Type B pancreatic cell (in vitro differentiated cells): ENCODE measurements at regions not wholly inside any gene's neighbourhood (a gene's known extent, or its start where the extent isn't known, plus 50 kb on each side); places are given as distances from the start of the nearest gene placed in this dataset.

Experiments used
- DNase-seq: peaks from one replicate; pipeline ENCODE4 v3.0.0; 2021; ENCODE audit warnings: mixed read lengths; ENCODE audit not compliant: unreplicated experiment; ENCODE audit errors: extremely low spot score
- H3K27ac Mint-ChIP-seq: 2 replicates; pipeline ENCODE4 v1.8.0; 2021; ENCODE audit warnings: mild to moderate bottlenecking, mixed read lengths
- H3K27me3 Mint-ChIP-seq: 2 replicates; pipeline ENCODE4 v1.8.0; 2021; ENCODE audit warnings: mixed read lengths
- H3K36me3 Mint-ChIP-seq: 2 replicates; pipeline ENCODE4 v1.8.0; 2021; ENCODE audit warnings: mixed read lengths
- H3K4me1 Mint-ChIP-seq: one replicate; pipeline ENCODE4 v1.8.0; 2021; ENCODE audit warnings: mixed read lengths; ENCODE audit not compliant: unreplicated experiment
- H3K4me3 Mint-ChIP-seq: 2 replicates; pipeline ENCODE4 v1.8.0; 2021; ENCODE audit warnings: mild to moderate bottlenecking, mixed read lengths
- H3K9me3 Mint-ChIP-seq: 2 replicates; pipeline ENCODE4 v1.8.0; 2021; ENCODE audit warnings: mixed read lengths
- TF ChIP-seq, protein P1 (sequence below): fragments of 200-600 bp; sonication (generic); conservative IDR thresholded peaks from 2 replicates; pipeline ENCODE4 v1.5.0; 2021; ENCODE audit warnings: antibody characterized with exemption, mild to moderate bottlenecking

DNA sequence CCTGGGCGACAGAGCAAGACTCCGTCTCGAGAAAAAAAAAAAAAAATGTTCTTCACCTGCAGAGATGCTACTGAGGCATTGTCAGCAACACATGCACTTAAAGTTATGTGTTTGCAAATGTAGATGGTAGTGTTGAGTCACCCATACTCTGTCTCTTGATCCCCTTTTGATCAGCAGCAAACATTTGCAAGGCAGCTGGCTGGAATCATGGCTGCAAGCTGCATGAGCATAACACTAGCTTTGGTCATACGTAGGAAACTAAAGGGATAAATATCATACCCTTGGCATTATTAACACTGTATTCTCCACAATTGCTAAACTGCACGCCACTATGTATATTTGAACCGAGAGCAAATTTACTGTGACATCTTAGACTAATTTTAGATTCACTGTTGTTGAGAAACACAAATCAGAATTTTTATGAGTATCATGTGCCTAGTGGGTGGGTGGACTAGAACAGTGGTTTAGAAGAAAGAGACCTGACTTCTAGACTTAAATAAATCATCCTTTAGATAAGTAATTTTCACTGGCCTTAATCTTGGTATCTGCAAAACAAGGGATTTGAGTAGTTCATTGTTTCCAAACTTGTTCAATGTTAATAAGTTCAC is 229.3 kb upstream of the MEOX2 start:
- no peaks in the 10 kb centered on the region for H3K4me1 Mint-ChIP-seq
- no peaks in the 10 kb centered on the region for H3K36me3 Mint-ChIP-seq
- H3K27ac Mint-ChIP-seq = no peak overlapping the region
- TF ChIP-seq, protein P1, sequence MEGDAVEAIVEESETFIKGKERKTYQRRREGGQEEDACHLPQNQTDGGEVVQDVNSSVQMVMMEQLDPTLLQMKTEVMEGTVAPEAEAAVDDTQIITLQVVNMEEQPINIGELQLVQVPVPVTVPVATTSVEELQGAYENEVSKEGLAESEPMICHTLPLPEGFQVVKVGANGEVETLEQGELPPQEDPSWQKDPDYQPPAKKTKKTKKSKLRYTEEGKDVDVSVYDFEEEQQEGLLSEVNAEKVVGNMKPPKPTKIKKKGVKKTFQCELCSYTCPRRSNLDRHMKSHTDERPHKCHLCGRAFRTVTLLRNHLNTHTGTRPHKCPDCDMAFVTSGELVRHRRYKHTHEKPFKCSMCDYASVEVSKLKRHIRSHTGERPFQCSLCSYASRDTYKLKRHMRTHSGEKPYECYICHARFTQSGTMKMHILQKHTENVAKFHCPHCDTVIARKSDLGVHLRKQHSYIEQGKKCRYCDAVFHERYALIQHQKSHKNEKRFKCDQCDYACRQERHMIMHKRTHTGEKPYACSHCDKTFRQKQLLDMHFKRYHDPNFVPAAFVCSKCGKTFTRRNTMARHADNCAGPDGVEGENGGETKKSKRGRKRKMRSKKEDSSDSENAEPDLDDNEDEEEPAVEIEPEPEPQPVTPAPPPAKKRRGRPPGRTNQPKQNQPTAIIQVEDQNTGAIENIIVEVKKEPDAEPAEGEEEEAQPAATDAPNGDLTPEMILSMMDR = no peak
- no peaks in the 10 kb centered on the region for H3K27me3 Mint-ChIP-seq
- no peak overlapping the region for H3K4me3 Mint-ChIP-seq
- DNase-seq = no peak
- H3K9me3 Mint-ChIP-seq = no peaks in the 10 kb centered on the region

DNA sequence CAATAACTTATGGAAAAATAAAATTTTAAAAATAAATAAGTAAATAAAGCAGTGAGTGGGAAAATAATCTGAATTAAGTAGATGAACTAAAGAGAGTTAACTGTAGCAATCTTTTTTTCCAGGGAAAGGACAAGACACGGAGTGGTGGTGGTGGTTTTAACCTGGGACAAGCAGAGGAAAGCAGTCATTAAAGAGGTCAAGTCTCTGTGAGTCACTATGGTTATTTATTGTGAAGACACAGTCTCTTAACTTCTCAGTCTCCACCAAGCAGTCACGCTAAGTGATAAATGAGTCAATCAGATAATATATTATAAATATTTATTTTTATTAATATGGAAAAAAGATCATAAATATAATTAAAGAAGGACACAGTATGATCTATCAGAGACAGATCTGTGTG is 228.1 kb upstream of the MEOX2 start:
- DNase-seq = no peak
- H3K4me1 Mint-ChIP-seq = no peaks in the 10 kb centered on the region
- H3K36me3 Mint-ChIP-seq = no peaks in the 10 kb centered on the region
- no peak overlapping the region for H3K4me3 Mint-ChIP-seq
- H3K9me3 Mint-ChIP-seq = no peaks in the 10 kb centered on the region
- TF ChIP-seq, protein P1 = no peak
- H3K27ac Mint-ChIP-seq = no peak overlapping the region
- no peaks in the 10 kb centered on the region for H3K27me3 Mint-ChIP-seq

DNA sequence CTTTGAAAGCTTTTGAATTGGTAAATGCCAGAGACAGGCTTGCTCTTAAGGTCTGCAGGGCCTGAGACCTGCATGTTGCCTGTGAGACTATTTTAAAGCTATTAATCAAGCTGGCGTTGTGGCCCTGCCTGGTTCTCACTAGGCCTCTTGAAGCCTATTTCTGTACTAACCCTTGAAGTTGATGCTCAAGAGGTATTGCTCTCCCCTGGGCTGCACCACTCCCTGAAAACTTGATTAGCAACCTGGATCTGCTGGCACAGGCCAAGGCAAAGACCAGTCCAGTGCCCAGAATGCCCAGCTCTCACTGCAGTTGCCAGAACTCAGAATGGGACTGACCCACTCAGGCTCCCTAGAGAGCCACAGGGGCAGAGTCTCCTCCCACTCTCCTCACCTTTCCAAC is 220.0 kb upstream of the MEOX2 start:
- no peaks in the 10 kb centered on the region for H3K36me3 Mint-ChIP-seq
- no peak overlapping the region for H3K4me3 Mint-ChIP-seq
- TF ChIP-seq, protein P1 = no peak
- peaks cover 5% of the 10 kb centered on the region for H3K4me1 Mint-ChIP-seq
- peaks cover 9% of the 10 kb centered on the region for H3K9me3 Mint-ChIP-seq
- DNase-seq = no peak
- H3K27me3 Mint-ChIP-seq = no peaks in the 10 kb centered on the region
- H3K27ac Mint-ChIP-seq = no peak overlapping the region

DNA sequence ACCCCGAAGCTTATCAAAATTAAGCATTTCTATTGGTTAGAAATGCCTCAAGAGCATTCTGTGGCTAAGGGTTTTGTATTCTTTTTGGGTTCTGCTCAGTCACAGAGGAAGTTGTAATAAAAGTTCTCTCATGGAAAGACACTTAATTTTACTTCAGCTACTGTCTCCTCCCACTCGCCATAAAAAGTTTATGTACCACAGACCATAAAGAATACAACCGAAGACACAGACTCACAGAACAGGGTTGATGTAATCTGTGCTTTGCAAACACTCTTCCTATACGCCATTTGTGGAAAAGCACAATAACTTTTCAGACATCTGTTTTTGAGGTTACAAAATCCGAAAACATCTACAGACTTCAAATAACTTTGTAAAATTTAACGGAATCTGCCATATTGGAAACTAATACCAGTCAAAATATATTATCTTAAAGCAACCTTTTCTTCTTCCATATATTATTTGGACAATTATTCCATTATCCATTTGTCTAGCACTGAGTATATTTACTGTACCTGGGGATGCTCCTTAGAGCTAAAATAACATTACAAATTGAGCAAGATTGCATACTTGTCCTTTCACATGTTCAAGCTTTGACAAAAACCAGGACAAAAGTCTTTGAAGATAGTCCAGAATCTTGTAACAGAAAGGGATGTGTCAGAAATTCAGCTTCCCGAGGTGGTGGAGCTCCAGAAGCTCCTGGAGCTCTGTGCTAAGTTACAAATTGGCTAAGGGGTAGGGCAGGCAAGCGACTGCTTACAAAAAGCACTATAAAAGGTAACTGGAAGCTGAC is 219.0 kb upstream of the MEOX2 start:
- H3K4me1 Mint-ChIP-seq = peaks cover 5% of the 10 kb centered on the region
- TF ChIP-seq, protein P1 = no peak

DNA sequence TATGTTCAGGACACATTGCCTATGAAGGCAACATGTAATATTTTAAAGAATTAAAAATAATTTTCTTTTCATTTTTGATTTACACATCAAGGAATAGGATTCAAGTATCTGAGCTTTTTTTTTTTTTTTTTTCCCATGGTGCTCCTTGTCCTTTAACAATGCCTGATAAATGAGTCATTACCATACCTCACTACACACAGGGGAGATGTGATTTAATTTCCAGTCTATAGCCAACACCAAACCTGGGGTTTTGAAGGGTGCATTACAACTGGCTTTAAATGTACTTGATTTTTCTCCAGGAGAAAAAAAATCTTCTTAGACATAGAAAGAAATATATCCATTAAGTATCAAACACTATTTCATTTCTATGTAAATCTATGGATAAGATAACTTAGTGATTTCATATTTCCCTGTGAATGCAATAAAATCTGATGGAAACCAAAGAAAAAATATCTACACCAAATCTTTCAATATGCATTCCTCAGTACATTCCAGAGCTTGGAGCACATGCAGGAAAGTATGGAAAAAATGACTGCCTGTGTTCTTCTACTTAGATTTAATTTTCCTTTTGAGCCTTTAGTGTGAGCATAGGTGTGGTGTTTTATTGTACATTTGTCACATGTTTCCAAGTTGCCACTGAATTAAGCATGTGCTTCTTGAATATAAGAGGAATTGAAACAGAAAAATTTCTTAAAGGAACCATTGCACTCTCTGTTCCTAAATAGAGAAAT is 204.8 kb upstream of the MEOX2 start:
- Mint-ChIP-seq H3K4me3 (no peak overlapping the region), H3K4me1 (no peaks in the 10 kb centered on the region), H3K27ac (no peak overlapping the region), H3K9me3 (peaks cover 7% of the 10 kb centered on the region), H3K36me3 (no peaks in the 10 kb centered on the region), H3K27me3 (no peaks in the 10 kb centered on the region)
- no peak for DNase-seq
- TF ChIP-seq, protein P1 = no peak

More for the DNA sequence above, 219.0 kb upstream of the MEOX2 start:
- no peaks in the 10 kb centered on the region for H3K27me3 Mint-ChIP-seq
- no peaks in the 10 kb centered on the region for H3K36me3 Mint-ChIP-seq
- H3K4me3 Mint-ChIP-seq = no peak overlapping the region
- H3K27ac Mint-ChIP-seq = no peak overlapping the region
- H3K9me3 Mint-ChIP-seq = peaks cover 9% of the 10 kb centered on the region
- no peak for DNase-seq
